Motor neuron (in vitro differentiated cells): ENCODE measurements at regions not wholly inside any gene's neighbourhood (a gene's known extent, or its start where the extent isn't known, plus 50 kb on each side); places are given as distances from the start of the nearest gene placed in this dataset.
A peak's percentile ranks its signal among the peaks of the same experiment; 100 is the strongest.
"Not testable (repeated sequence)": the region's sequence is repeated elsewhere in the genome, so short reads cannot be mapped to it uniquely, and the experiment has no call there.

Source experiments
- ATAC-seq, 8 experiments: fragments of 200-7000 bp; cut with Tn5 transposase; replicated peaks in 6 of 8; 2 replicates each; pipeline ENCODE4 v1.8.0; 2021; ENCODE audit warnings: mild to moderate bottlenecking in 8 of 8, moderate library complexity in 8 of 8
- H3K27ac ChIP-seq, 2 donors: fragments of 250-450 bp; sonication (Bioruptor Pico); 2 replicates each; pipeline ENCODE4 v1.9.0; 2021; ENCODE audit warnings: antibody characterized with exemption in 2 of 2, mild to moderate bottlenecking in 2 of 2, moderate library complexity in 1 of 2
- H3K4me1 ChIP-seq, 2 donors: fragments of 250-450 bp; sonication (Bioruptor Pico); replicated peaks in 1 of 2; 2 replicates each; pipeline ENCODE4 v1.6.1; 2021; ENCODE audit warnings: antibody characterized with exemption in 2 of 2, mild to moderate bottlenecking in 2 of 2, moderate library complexity in 1 of 2
- H3K4me3 ChIP-seq, 5 donors: fragments of 250-450 bp; sonication (Bioruptor Pico); 2 replicates each; pipeline ENCODE4 v1.9.0; 2021; ENCODE audit warnings: antibody characterized with exemption in 5 of 5, mild to moderate bottlenecking in 5 of 5, moderate library complexity in 4 of 5
- WGBS, 10 experiments: fragments of 450-650 bp; shearing (Covaris generic); methylation state at CpG; one replicate each; pipeline ENCODE4 v1.0.0; 2022; 5-methylcytosine and 5-hydroxymethylcytosine counted together
- in situ Hi-C, 9 experiments: fragments of 400-800 bp; cut with MboI; loops; one replicate each; pipeline ENCODE4 v1.15.0; 2021; ENCODE audit warnings: low sequenced_read_pairs in 9 of 9, low pct_unique_long_range_greater_than_20kb in 2 of 9; ENCODE audit not compliant: unreplicated experiment in 9 of 9

DNA sequence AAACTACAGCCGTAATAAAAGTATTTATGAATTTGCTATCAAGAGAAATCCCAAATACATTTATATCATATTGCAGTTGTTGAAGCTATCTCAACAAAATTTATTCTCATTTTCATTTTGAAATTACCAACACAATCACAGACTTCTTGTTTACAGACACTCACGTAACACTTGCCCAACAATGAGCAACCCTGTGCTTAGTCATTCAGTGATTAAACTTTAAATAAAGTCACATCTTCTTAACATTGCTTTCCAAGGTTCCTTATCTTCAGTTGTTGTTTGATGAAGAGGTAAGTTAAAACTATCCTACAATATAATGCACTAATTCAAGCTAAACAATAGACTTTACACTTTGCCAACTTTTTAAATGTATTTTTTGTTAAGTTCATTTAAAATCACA, 601.8 kb downstream of the SLC16A7 start:
- no peak overlapping the region for H3K4me3 ChIP-seq
- in situ Hi-C loops: no loop called here
- ATAC-seq: no peak
- 60 to 100% (median 95%) methylated on average over 1 to 2 of the region's 2 CpGs; no CpG with 5 or more reads in 1 of the 10 experiments for WGBS, 10 experiments
- H3K27ac ChIP-seq: no peak overlapping the region
- no peaks in the 10 kb centered on the region for H3K4me1 ChIP-seq

DNA sequence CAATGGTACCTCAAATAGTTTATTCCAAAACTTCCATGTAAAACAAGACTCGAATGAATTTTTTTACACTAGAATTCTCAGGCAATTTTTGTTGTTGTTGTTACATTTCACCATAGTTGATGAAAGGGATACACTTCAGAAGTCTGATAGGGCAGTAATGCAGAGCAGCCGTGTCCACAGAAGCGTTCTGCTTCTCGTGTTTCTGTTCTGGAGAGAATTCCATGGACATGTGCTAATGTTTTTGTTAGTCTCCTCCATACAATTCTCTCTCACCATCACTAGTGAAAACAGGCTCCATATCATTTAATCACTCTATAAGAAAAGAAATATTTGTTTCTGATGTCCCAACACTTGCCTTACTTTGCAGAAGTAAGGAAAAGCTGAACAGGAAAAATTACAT, 606.1 kb downstream of the SLC16A7 start:
- no peak overlapping the region for H3K27ac ChIP-seq
- no peaks in the 10 kb centered on the region for H3K4me1 ChIP-seq
- in situ Hi-C loops: no loop called here
- H3K4me3 ChIP-seq: no peak overlapping the region
- 29 to 100% (median 74%) methylated on average over 1 to 4 of the region's 4 CpGs; no CpG with 5 or more reads in 1 of the 10 experiments for WGBS, 10 experiments
- ATAC-seq: no peak

DNA sequence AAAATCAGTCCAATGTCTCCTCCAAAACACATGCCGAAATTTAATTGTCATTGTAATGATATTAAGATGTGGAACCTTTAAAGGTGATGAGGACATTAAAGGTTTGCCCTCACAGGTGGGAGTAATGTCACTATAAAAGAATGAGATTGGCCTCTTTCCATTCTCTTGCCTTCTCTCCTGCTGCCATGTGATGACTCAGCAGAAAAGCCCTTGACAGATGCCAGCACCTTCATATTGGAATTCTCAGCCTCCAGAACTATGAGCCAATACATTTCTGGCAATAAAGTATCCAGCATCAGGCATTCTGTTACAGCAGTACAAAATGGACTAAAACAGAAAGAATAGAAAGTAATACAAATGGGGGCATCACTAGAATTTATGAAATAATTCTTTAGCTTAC, 609.7 kb downstream of the SLC16A7 start:
- H3K4me1 ChIP-seq: no peaks in the 10 kb centered on the region
- WGBS, 10 experiments: 67 to 86% (median 82%) methylated on average over 1 of the region's 1 CpG; no CpG with 5 or more reads in 6 of the 10 experiments
- H3K27ac ChIP-seq: no peak overlapping the region
- in situ Hi-C loops: no loop called here
- peak in 2 of 8 experiments; percentile 30 to 32 for ATAC-seq
- H3K4me3 ChIP-seq: no peak overlapping the region

DNA sequence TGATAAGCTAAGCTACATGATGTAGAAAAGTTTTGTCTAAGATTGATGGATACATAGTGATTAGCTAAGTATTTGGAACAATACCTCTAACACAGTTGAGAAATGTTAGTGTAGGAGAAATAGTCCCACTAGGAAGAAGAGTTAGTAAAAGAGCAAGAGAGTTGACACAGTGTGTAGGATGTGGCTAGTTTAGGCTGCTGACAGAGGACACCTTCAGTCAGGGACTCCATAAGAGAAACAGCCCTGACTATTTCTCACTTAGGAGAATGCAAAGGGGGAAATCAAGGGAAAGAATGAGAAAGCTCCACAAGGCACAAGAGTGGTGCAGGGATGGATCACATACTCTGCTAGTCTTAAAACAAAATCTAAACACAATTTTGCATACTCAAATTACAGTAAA, 613.7 kb downstream of the SLC16A7 start:
- no peak overlapping the region for H3K4me3 ChIP-seq
- no peaks in the 10 kb centered on the region for H3K4me1 ChIP-seq
- no peak overlapping the region for H3K27ac ChIP-seq
- ATAC-seq: no peak
- in situ Hi-C loops: no loop called here

DNA sequence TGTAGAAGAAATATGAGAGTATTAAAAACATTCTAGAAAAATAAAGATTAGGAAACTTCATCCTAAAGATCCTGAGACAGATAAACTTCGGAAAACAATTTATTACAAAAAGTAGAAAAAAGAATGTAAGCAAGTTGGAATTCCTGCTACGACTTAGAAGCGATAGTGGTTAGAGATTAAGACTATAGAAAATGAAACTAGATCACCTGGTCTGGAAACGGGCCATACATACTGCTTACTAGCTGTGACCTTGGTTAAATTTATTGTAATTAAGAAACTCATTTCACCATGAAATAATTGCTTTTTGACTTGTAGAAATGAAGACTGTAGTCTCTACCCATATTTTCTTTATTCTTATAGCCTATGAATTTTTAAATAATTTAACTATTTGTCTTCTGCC, 614.1 kb downstream of the SLC16A7 start:
- no peak for ATAC-seq
- in situ Hi-C loops: no loop called here
- Histone ChIP-seq H3K27ac (no peak overlapping the region), H3K4me1 (no peaks in the 10 kb centered on the region), H3K4me3 (no peak overlapping the region)
- WGBS, 10 experiments: 62 to 100% (median 91%) methylated on average over 1 to 4 of the region's 4 CpGs

DNA sequence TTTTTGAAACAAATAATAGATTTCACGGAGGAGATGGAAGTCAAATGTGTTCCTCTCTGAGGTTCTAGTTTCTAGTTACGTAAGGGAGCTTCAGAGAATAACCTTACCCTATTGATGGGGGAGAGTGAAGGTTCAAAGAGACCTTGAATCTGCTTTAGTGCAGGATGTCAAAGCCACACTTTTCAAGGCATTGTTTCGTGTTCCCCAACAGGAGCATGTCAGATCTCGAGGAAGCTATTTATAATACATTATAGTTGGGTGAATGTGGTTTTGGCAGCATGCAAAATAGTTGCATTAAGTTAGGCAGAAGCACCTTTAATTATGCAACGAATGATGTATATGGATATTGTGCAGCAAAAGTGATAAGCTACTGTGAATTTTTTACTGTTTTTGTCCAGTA, 614.9 kb downstream of the SLC16A7 start:
- 47 to 98% (median 79%) methylated on average over 3 to 5 of the region's 5 CpGs; no CpG with 5 or more reads in 1 of the 10 experiments for WGBS, 10 experiments
- ATAC-seq: no peak
- H3K27ac ChIP-seq: no peak overlapping the region
- no peaks in the 10 kb centered on the region for H3K4me1 ChIP-seq
- H3K4me3 ChIP-seq: no peak overlapping the region
- in situ Hi-C loops: no loop called here

DNA sequence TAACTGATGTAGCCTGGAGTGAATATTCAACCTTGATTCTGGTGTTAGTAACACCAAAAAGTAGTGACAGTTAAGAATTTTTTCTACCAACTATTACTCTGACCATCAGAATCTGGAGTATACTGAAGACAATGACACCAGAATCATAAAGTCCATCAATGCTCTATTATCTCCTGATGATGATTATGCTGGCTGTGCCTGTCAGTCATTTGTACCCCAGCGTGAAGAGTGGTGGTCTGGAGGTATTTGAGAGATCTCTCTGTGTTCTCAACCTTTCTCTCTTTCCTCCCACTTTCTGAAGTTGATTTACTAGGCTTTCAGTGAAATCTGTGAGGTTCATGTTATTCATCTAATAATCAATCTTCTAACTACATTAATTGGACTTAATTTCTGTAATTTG, 615.4 kb downstream of the SLC16A7 start:
- no peak for ATAC-seq
- Histone ChIP-seq H3K4me3 (no peak overlapping the region), H3K4me1 (no peaks in the 10 kb centered on the region), H3K27ac (no peak overlapping the region)
- WGBS, 10 experiments: 43 to 100% (median 86%) methylated on average over 1 of the region's 1 CpG; no CpG with 5 or more reads in 4 of the 10 experiments
- in situ Hi-C loops: no loop called here

DNA sequence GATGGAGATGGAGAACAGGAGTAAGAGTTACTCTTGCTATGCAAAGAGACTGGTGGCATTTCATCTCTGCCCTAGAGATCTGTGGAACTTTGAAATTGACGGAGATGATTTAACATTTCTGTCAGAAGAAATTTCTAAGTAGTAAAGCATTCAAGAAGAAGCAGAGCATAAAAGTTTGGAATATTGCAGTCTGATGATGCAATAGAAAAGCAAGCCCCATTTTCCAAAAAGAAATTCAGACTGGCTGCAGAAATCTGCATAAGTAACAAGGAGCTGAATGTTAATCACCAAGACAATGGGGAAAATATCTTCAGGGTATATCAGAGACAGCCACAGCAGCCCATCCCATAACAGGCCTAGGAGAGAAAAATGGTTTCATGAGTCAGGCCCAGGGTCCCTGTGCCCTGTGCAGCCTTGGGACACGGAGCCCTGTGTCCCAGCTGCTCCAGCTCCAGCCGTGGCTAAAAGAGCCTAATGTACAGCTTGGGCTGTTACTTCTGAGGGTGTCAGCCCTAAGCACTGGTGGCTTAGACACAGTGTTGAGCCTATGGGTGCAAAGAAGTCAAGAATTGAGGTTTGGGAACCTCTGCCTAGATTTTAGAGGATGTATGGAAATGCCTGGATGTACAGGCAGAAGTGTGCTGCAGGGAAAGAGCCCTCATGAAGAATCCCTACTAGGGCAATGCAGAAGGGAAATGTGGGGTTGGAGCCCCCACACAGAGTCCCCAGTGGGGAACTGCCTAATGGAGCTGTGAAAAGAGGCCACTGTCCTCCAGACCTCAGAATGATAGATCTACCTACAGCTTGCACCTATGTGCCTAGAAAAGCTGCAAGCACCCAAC, 616.6 kb downstream of the SLC16A7 start:
- in situ Hi-C loops: no loop called here
- ATAC-seq: peak in 2 of 8 experiments; percentile 84 to 95
- Histone ChIP-seq H3K4me1 (no peaks in the 10 kb centered on the region), H3K4me3 (no peak overlapping the region), H3K27ac (no peak overlapping the region)
- 83 to 100% (median 93%) methylated on average over 1 to 3 of the region's 3 CpGs; no CpG with 5 or more reads in 3 of the 10 experiments for WGBS, 10 experiments

DNA sequence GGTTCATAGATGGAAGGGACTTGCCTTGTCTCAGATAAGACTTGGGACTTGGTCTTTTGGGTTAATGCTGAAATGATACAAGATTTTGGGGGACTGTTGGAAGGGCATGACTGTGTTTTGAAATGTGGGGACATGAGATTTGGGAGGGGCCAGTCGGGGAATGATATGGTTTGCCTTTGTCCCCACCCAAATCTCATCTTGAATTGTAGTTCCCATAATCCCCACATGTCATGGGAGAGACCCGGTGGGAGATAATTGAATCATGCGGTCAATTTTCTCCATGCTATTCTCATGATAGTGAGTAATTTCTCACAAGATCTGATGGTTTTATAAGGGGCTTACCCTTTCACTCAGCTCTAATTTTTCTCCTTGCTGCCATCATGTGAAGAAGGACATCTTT, 617.4 kb downstream of the SLC16A7 start:
- H3K27ac ChIP-seq: not testable (repeated sequence)

DNA sequence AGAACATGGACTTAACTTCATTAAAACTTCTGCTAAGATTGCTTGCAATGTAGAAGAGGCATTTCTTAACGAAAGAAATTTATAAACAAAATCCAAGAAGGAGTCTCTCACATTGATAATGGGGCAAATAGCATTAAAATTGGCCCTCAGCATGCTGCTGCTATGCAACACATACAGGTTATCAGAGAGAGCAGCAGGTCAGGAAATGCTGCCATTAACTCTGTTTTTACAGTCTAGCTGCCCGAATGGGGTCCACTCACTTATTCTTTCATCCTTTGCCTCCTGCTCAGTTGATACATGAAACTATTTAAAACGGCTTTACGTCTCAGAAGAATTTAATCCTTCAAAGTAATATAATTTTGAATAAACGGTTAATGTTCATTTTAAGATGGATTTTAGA, 620.4 kb downstream of the SLC16A7 start:
- in situ Hi-C loops: no loop called here
- H3K27ac ChIP-seq: no peak overlapping the region
- no peak overlapping the region for H3K4me3 ChIP-seq
- 42 to 92% (median 77%) methylated on average over 2 to 5 of the region's 5 CpGs for WGBS, 10 experiments
- no peak for ATAC-seq
- no peaks in the 10 kb centered on the region for H3K4me1 ChIP-seq

More for the DNA sequence above, 617.4 kb downstream of the SLC16A7 start:
- ATAC-seq, in situ Hi-C loops, H3K4me1 ChIP-seq, H3K4me3 ChIP-seq: not testable (repeated sequence)
- 43 to 89% (median 76%) methylated on average over 1 to 3 of the region's 3 CpGs; no CpG with 5 or more reads in 2 of the 10 experiments for WGBS, 10 experiments

DNA sequence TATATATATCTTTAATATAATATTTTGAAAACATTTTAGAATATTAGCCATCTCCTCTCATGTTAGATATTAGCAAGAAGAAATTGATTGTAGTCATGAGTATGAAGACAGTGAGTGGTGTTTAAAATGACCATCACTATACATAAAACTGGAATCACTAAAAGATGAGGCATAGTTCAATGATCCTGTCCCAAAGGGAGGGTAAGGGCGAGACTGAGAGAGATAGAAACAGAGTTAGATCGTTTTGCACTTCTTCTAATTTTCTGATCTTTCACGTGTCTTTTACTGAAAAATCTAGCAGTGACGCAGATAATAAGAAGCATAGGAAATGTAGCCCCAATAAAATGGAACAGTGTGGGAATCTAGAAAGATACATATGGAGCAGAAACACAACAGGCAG, 627.4 kb downstream of the SLC16A7 start:
- 16 to 90% (median 53%) methylated on average over 2 to 4 of the region's 4 CpGs for WGBS, 10 experiments
- ATAC-seq: no peak
- Histone ChIP-seq H3K4me1 (no peaks in the 10 kb centered on the region), H3K4me3 (no peak overlapping the region), H3K27ac (no peak overlapping the region)
- in situ Hi-C loops: no loop called here

DNA sequence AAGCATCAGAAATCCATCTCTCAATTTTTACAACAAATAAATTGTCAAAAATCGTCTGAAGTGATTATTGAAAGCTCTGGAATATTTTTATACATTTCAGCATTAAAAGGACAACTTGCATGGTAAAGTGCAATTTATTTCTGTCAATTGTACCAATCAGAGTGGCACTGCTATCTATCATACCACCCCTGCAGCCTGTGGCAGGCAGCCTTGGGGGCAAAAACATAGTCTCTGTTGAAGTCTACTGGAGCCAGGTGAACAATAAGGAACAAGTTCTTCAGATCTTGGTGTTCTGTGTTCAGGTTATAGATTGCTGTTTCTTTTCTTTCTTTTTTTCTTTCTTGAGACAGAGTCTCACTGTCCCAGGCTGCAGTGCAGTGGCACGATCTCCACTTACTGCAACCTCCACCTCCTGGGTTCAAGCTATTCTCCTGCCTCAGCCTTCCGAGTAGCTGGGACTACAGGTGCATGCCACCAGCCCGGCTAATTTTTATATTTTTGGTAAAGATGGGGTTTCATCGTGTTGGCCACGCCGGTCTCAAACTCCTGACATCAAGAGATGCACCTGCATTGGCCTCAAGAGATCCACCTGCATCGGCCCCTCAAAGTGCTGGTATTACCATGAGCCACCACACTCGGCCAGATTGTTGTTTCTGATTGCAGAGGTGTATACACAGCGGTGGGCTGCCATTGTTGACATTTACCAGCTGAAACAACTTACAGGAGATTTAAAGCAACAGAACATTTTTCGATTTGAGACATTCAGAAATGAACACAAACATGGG, 629.6 kb downstream of the SLC16A7 start:
- no peak overlapping the region for H3K27ac ChIP-seq
- 5 to 87% (median 64%) methylated on average over 1 to 11 of the region's 11 CpGs; no CpG with 5 or more reads in 1 of the 10 experiments for WGBS, 10 experiments
- ATAC-seq: no peak
- in situ Hi-C loops: no loop called here
- no peaks in the 10 kb centered on the region for H3K4me1 ChIP-seq
- no peak overlapping the region for H3K4me3 ChIP-seq

DNA sequence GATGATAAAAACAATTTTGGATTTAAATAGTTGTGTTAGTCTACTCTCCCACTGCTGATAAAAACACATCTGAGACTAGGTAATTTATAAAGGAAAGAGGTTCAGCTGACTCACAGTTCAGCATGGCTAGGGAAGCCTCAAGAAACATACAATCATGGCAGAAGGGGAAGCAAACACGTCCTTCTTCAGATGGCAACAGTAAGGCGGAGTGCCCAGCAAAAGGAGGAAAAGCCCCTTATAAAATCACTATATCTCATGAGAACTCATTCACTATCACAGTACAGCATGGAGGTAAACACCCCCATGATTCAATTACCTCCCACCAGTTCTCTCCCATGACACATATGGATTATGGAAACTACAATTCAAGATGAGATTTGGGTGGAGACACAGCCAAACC, 632.1 kb downstream of the SLC16A7 start:
- ATAC-seq: no peak
- Histone ChIP-seq H3K27ac (no peak overlapping the region), H3K4me3 (no peak overlapping the region), H3K4me1 (no peaks in the 10 kb centered on the region)
- in situ Hi-C loops: no loop called here
- WGBS, 10 experiments: 50 to 100% (median 83%) methylated on average over 1 to 2 of the region's 2 CpGs; no CpG with 5 or more reads in 6 of the 10 experiments
